ENCODE measurements at regions not wholly inside any gene's neighbourhood (a gene's known extent, or its start where the extent isn't known, plus 50 kb on each side); places are given as distances from the start of the nearest gene placed in this dataset.
"Not testable (repeated sequence)": the region's sequence is repeated elsewhere in the genome, so short reads cannot be mapped to it uniquely, and the experiment has no call there.

DNA sequence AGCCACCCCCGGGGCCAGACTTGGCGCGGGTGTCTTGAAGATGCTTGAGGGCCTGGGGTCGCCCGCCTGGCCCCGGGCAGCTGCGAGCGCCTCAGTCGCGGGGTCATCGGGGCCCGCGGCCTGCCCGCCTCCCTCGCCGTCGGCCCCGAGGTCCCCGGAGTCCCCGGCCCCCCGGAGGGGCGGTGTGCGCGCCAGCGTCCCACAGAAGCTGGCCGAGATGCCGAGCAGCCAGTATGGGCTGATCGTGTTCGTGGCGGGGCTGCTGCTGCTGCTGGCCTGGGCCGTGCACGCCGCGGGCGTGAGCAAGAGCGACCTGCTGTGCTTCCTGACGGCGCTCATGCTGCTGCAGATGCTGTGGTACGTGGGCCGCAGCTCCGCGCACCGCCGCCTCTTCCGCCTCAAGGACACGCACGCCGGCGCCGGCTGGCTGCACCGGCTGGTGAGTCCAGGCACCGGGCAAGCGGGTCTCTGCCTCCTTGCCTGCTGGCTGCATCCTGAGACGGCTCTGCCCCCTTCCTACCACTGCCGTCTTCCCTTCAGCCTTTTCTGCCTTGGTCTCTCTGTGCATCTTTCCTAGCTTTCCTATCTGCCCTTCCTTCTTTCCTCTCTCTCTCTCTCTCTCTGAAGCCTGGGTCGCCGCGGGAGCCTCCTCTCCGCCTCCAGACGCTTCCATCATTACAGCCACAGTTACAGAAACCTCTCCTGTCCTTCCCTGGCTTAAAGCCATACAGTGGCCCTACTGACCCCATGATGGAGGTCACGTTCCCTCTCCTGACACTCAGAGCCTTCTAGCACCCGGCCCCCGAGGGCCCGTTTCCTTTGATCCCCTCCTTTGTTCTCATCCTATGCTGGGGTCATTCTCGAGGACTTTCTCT is 2898.2 kb downstream of the RPIA start:
- H3K36me3 ChIP-seq (ENCODE audit: control insufficient read depth, insufficient read depth, low read length); H3K27ac ChIP-seq (ENCODE audit: low read depth, low read length); H3K4me1 ChIP-seq (ENCODE audit: control insufficient read depth, insufficient read depth, low read length); H3K4me3 ChIP-seq (ENCODE audit: low read length); H3K9ac ChIP-seq (ENCODE audit: low read length); H3K27me3 ChIP-seq (ENCODE audit: control insufficient read depth, insufficient read depth, low read length): not testable (repeated sequence)

DNA sequence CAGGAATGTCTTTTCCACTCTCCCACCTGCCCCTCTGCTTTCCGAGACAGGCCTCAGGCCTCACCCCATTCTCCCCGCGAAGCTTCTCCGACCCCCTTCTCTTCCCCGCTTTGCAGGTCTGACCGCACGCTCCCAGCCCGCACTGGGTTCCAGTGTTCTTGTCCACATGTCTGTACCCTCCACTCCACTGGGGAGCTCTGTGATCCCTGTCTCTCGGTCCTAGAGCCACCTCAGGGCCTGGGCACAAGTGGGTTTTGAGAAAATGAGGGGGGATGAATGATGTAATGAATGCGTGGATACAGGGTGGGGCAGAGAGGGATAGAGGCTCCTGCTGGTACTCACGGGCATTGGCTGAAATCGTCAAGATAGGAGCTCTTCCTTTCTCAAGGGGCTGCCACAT is 2898.9 kb downstream of the RPIA start:
- H3K36me3 ChIP-seq (ENCODE audit: control insufficient read depth, insufficient read depth, low read length); H3K9ac ChIP-seq (ENCODE audit: low read length); H3K27ac ChIP-seq (ENCODE audit: low read depth, low read length); H3K27me3 ChIP-seq (ENCODE audit: control insufficient read depth, insufficient read depth, low read length); H3K4me3 ChIP-seq (ENCODE audit: low read length); H3K4me1 ChIP-seq (ENCODE audit: control insufficient read depth, insufficient read depth, low read length): not testable (repeated sequence)

DNA sequence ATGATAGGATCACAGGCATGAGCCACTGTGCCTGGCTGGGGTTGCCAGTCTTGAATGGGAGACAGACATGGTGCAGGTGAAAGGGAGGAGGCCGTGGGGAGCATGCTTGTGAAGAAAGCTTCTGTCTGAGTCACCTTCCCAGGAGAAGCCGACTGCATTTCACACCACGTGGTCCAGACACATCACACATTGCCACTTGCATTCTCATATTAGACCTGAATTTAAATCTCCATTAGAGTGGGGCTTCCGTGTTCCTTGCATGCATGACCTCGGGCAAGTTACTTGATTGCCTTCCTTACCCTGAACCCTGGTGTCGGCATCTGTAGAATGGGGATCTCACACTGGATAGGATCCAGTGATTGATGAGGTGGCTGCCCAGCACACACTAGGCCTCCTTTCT is 2899.6 kb downstream of the RPIA start:
- H3K36me3 ChIP-seq (ENCODE audit: control insufficient read depth, insufficient read depth, low read length); H3K27ac ChIP-seq (ENCODE audit: low read depth, low read length); H3K27me3 ChIP-seq (ENCODE audit: control insufficient read depth, insufficient read depth, low read length); H3K9ac ChIP-seq (ENCODE audit: low read length); H3K4me3 ChIP-seq (ENCODE audit: low read length); H3K4me1 ChIP-seq (ENCODE audit: control insufficient read depth, insufficient read depth, low read length): not testable (repeated sequence)

DNA sequence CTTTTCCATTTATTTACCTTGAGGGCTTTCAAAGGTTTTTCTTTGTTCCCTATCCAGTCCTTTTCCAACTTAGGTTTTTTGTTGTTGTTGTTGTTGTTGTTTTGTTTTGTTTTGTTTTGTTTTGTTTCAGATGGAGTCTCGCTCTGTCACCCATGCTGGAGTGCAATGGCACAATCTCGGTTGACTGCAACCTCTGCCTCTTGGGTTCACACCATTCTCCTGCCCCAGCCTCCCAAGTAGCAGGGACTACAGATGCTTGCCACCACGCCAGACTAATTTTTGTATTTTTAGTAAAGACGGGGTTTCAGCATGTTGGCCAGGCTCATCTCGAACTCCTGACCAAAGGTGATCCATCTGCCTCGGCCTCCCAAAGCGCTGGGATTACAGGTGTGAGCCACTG is 2906.0 kb downstream of the RPIA start:
- H3K36me3 ChIP-seq (ENCODE audit: control insufficient read depth, insufficient read depth, low read length); H3K9ac ChIP-seq (ENCODE audit: low read length); H3K27ac ChIP-seq (ENCODE audit: low read depth, low read length): not testable (repeated sequence)

DNA sequence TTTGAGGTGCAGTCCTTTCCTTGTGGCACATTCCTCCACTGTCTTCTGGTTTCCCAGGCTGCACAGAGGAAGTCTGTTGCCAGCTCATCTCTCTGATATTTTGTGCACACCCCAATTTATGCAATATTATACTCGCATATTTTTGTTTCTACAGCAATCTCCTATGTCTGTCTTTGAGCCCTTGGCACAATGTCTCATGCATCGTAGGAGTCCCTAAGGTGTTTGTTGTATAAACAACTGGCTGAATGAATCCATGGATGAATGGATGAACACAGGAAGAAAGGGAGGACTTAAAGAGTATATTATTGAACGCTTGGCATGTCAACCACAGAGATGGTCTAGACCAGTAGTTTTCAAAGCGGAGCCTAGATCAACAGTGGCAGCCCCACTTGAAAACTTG is 2907.0 kb downstream of the RPIA start:
- not testable (repeated sequence) for H3K36me3 ChIP-seq (ENCODE audit: control insufficient read depth, insufficient read depth, low read length); H3K4me3 ChIP-seq (ENCODE audit: low read length); H3K27me3 ChIP-seq (ENCODE audit: control insufficient read depth, insufficient read depth, low read length); H3K27ac ChIP-seq (ENCODE audit: low read depth, low read length); H3K4me1 ChIP-seq (ENCODE audit: control insufficient read depth, insufficient read depth, low read length); H3K9ac ChIP-seq (ENCODE audit: low read length)

More for the DNA sequence above, 2906.0 kb downstream of the RPIA start:
- H3K4me3 ChIP-seq (ENCODE audit: low read length); H3K4me1 ChIP-seq (ENCODE audit: control insufficient read depth, insufficient read depth, low read length); H3K27me3 ChIP-seq (ENCODE audit: control insufficient read depth, insufficient read depth, low read length): not testable (repeated sequence)

DNA sequence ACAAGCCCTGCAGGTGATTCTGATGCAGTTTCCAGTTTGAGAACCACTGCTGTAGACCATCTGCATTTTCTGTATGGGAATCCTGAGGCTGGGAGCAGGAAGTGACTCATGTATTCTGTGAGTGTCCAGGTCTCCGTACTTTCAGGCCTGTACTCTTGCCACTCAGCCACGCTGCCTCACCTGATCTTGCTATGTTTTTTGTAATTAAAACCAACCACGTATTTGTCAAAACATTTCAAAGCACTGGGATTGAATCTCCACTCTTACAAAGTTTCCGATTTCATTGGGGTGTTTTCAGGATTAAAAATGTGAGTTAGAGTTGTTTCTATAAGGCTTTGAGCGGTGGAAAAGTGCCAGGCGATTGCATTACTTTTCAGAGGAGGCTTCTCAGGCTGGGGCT is 2907.5 kb downstream of the RPIA start:
- H3K4me1 ChIP-seq (ENCODE audit: control insufficient read depth, insufficient read depth, low read length); H3K36me3 ChIP-seq (ENCODE audit: control insufficient read depth, insufficient read depth, low read length); H3K4me3 ChIP-seq (ENCODE audit: low read length): not testable (repeated sequence)

DNA sequence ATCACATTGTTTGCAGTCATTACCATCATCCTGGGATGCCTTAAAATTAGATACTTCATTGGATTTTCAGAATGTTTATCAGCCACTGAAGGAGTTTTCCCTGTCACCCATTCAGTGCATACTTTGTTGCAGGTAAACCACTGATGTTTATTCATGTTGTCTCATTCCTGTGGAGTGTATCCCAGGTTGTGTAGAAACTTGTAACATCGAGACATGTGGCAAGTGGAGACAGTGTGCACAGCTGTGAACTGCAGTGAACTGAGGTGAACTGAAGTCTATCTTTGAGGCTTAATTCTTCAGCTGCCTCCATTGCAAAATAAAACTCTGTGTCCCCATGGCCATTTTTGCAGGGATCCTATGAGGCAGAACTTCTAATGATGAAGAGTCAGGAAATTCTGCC is 2911.4 kb downstream of the RPIA start:
- H3K27ac ChIP-seq (ENCODE audit: low read depth, low read length); H3K27me3 ChIP-seq (ENCODE audit: control insufficient read depth, insufficient read depth, low read length); H3K4me3 ChIP-seq (ENCODE audit: low read length); H3K36me3 ChIP-seq (ENCODE audit: control insufficient read depth, insufficient read depth, low read length); H3K9ac ChIP-seq (ENCODE audit: low read length); H3K4me1 ChIP-seq (ENCODE audit: control insufficient read depth, insufficient read depth, low read length): not testable (repeated sequence)

More for the DNA sequence above, 2907.5 kb downstream of the RPIA start:
- H3K9ac ChIP-seq (ENCODE audit: low read length); H3K27ac ChIP-seq (ENCODE audit: low read depth, low read length); H3K27me3 ChIP-seq (ENCODE audit: control insufficient read depth, insufficient read depth, low read length): not testable (repeated sequence)

DNA sequence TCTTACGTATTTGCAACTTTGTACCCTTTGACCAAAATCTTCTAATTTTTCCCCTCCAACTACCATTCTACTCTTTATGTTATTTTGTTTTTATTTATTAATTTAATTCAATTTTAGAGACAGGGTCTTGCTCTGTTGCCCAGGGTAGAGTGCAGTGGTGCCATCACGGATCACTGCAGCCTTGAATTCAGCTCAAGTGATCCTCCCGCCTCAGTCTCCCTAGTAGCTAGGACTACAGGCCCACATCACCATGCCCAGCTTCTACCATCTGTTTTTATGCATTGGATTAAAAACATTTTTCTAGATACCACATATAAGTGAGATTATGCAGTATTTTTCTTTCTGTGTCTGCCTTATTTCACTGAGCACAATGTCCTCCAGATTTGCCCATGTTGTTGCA is 2912.5 kb downstream of the RPIA start:
- not testable (repeated sequence) for H3K27me3 ChIP-seq (ENCODE audit: control insufficient read depth, insufficient read depth, low read length); H3K4me1 ChIP-seq (ENCODE audit: control insufficient read depth, insufficient read depth, low read length); H3K9ac ChIP-seq (ENCODE audit: low read length); H3K4me3 ChIP-seq (ENCODE audit: low read length); H3K27ac ChIP-seq (ENCODE audit: low read depth, low read length); H3K36me3 ChIP-seq (ENCODE audit: control insufficient read depth, insufficient read depth, low read length)

DNA sequence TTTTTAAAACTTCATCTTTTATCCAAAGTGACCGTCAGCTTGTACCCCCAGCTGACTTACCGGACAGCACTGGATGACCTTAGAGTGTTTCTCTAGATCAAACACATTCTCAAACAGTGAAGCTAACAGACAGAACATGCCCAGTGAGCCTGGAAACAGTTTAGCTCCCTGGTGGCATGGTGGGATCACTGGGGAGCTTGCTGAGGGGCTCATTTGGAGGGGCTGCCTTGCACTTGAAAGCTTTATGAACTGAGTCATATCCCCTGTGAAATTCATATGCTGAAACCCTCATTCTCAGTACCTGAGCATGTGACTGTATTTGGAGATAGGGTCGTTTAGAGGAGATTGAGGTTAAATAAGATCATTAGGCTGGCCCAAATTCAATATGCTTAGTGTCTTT is 2913.2 kb downstream of the RPIA start:
- not testable (repeated sequence) for H3K9ac ChIP-seq (ENCODE audit: low read length); H3K27ac ChIP-seq (ENCODE audit: low read depth, low read length); H3K27me3 ChIP-seq (ENCODE audit: control insufficient read depth, insufficient read depth, low read length); H3K4me3 ChIP-seq (ENCODE audit: low read length); H3K4me1 ChIP-seq (ENCODE audit: control insufficient read depth, insufficient read depth, low read length); H3K36me3 ChIP-seq (ENCODE audit: control insufficient read depth, insufficient read depth, low read length)

DNA sequence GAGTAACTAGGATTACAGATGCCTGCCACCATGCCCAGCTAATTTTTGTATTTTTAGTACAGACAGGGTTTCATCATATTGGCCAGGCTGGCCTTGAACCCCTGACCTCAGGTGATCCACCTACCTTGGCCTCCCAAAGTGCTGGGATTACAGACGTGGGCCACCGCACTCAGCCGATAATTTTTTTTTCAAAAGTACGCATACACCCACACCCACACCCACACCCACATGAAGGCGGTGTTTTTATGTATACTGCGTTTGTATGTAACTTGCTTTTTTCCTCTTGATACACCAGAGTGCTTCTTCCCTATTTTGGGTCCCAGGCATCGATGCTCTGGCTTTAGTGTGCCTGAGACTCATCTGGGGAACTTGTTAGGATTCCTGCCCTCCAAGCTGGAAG is 2932.3 kb downstream of the RPIA start:
- H3K36me3 ChIP-seq (ENCODE audit: control insufficient read depth, insufficient read depth, low read length); H3K27ac ChIP-seq (ENCODE audit: low read depth, low read length); H3K9ac ChIP-seq (ENCODE audit: low read length); H3K27me3 ChIP-seq (ENCODE audit: control insufficient read depth, insufficient read depth, low read length); H3K4me3 ChIP-seq (ENCODE audit: low read length); H3K4me1 ChIP-seq (ENCODE audit: control insufficient read depth, insufficient read depth, low read length): not testable (repeated sequence)

DNA sequence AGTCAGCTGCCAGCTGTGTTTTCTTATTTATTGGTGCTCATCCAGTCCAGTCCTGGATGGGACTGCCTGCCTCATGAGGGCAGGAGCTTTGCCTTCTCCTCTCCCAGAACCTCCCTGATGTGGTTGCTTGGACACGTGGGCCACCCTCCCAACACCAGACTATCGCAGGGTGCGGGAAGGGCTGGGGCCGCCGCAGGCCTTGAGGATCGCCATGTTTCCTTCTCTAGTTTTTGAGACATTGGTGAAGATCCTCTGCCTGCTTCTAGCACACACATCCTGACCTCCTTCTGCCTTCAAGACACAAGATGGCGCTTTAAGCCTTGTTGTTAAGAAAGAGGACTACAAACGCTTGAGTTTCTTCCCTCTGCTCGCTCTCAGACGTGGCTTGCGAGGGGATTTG is 2937.0 kb downstream of the RPIA start:
- H3K36me3 ChIP-seq (ENCODE audit: control insufficient read depth, insufficient read depth, low read length); H3K27ac ChIP-seq (ENCODE audit: low read depth, low read length); H3K4me3 ChIP-seq (ENCODE audit: low read length); H3K4me1 ChIP-seq (ENCODE audit: control insufficient read depth, insufficient read depth, low read length); H3K9ac ChIP-seq (ENCODE audit: low read length); H3K27me3 ChIP-seq (ENCODE audit: control insufficient read depth, insufficient read depth, low read length): not testable (repeated sequence)

DNA sequence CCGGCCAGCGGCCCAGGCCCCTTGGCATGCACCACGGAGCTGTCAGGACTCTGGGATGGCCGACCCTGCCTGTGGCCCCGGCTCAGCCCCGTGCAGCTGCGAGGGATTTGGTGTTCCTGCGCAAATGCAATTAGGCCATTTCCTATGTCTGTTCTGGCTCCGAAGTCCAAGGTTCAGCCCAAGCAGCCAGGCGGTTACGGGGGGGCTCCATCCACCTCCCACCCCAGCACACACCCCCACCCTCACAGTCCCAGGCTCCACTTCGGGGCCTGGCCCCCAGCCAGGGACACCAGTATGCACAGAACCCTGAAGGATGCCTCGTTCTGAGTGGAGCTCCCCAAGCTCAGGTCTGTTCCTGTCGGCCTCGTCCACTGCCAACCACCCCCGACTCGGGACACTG is 2965.7 kb downstream of the RPIA start:
- not testable (repeated sequence) for H3K27ac ChIP-seq (ENCODE audit: low read depth, low read length); H3K4me1 ChIP-seq (ENCODE audit: control insufficient read depth, insufficient read depth, low read length); H3K4me3 ChIP-seq (ENCODE audit: low read length); H3K27me3 ChIP-seq (ENCODE audit: control insufficient read depth, insufficient read depth, low read length); H3K9ac ChIP-seq (ENCODE audit: low read length); H3K36me3 ChIP-seq (ENCODE audit: control insufficient read depth, insufficient read depth, low read length)

DNA sequence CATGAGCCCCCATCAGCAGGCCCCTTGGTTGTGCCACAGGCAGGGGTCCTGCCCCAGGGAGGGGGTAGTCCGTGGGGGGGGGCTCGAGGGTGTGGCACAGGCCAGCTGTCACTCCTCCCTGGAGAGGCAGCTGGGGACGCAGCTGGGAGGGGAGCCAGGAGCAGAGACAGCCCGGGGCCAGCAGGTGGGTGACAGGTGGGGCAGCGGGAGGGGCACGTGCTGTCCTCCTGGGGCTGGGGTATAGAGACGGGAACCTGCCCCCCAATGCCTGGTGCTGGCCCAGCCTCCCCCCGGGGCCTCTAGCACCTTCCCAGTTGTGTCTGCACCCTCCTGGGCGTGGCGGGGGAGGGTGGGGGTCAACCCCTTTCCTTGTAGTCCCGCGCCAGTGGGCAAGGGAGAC is 2966.9 kb downstream of the RPIA start:
- not testable (repeated sequence) for H3K4me3 ChIP-seq (ENCODE audit: low read length); H3K27ac ChIP-seq (ENCODE audit: low read depth, low read length); H3K27me3 ChIP-seq (ENCODE audit: control insufficient read depth, insufficient read depth, low read length); H3K36me3 ChIP-seq (ENCODE audit: control insufficient read depth, insufficient read depth, low read length); H3K9ac ChIP-seq (ENCODE audit: low read length); H3K4me1 ChIP-seq (ENCODE audit: control insufficient read depth, insufficient read depth, low read length)
